Lung (tissue), 11 donors: ENCODE measurements at regions not wholly inside any gene's neighbourhood (a gene's known extent, or its start where the extent isn't known, plus 50 kb on each side); places are given as distances from the start of the nearest gene placed in this dataset.

Source experiments
- ATAC-seq: fragments of 200-7000 bp; cut with Tn5 transposase; one replicate; pipeline ENCODE4 v1.9.1; 2020; ENCODE audit warnings: moderate number of reproducible peaks; ENCODE audit not compliant: insufficient read depth, low FRiP score
- DNase-seq, 3 donors: peaks; one replicate each; pipeline ENCODE4 v3.0.0-alpha.2; 2013 to 2017
- H3K27ac ChIP-seq, 2 donors: one replicate each; pipeline ENCODE4 v1.5.1; 2013; ENCODE audit warnings: mild to moderate bottlenecking in 2 of 2, moderate library complexity in 2 of 2, control low read depth in 1 of 2, inconsistent platforms in 1 of 2, low read depth in 1 of 2, low read length in 1 of 2
- H3K27me3 ChIP-seq, 3 donors: one replicate each; pipeline ENCODE4 v1.5.1; 2013; ENCODE audit warnings: low read length in 2 of 3; ENCODE audit not compliant: control insufficient read depth in 3 of 3, insufficient read depth in 3 of 3
- H3K36me3 ChIP-seq, 4 donors: one replicate each; pipeline ENCODE4 v1.5.1; 2013; ENCODE audit warnings: low read length in 4 of 4, mild to moderate bottlenecking in 1 of 4, moderate library complexity in 1 of 4; ENCODE audit not compliant: control insufficient read depth in 4 of 4, insufficient read depth in 4 of 4
- H3K4me1 ChIP-seq, 5 donors: one replicate each; pipeline ENCODE4 v1.5.1; 2013; ENCODE audit warnings: low read length in 5 of 5, mild to moderate bottlenecking in 2 of 5, moderate library complexity in 1 of 5; ENCODE audit not compliant: control insufficient read depth in 5 of 5, insufficient read depth in 5 of 5
- H3K4me3 ChIP-seq: one replicate; pipeline ENCODE4 v1.5.1; 2013; ENCODE audit warnings: mild to moderate bottlenecking, control low read depth, moderate library complexity
- H3K9ac ChIP-seq, 2 donors: one replicate each; pipeline ENCODE4 v1.5.1; 2013; ENCODE audit warnings: low read length in 2 of 2, control low read depth in 1 of 2; ENCODE audit not compliant: insufficient read depth in 1 of 2
- H3K9me3 ChIP-seq, 4 donors: one replicate each; pipeline ENCODE4 v1.5.1; 2013; ENCODE audit warnings: low read length in 3 of 4, mild to moderate bottlenecking in 1 of 4, moderate library complexity in 1 of 4; ENCODE audit not compliant: control insufficient read depth in 4 of 4, insufficient read depth in 3 of 4
- CTCF ChIP-seq: IDR thresholded peaks from 2 replicates; pipeline ENCODE4 v1.5.1; 2012; ENCODE audit warnings: mild to moderate bottlenecking; ENCODE audit errors: control extremely low read depth, extremely low read depth
- WGBS, 2 donors: extraction: QIAGEN DNeasy Blood & Tissue Kit; methylation state at CpG; one replicate each; pipeline ENCODE4 v1.1.7; 2013; 5-methylcytosine and 5-hydroxymethylcytosine counted together
- donor health status: control.
- donor health status: control.
- donor health status: Bipolar disorder and iron deficiency.
- donor health status: healthy.
- donor health status: DM: yes; HTN: yes; CAD: no.

GRCh38 chr6:37078814-37079213 is 73.4 kb downstream of the FGD2 start:
- H3K9me3 ChIP-seq: no peaks in the 10 kb centered on the region
- ATAC-seq (no peak), DNase-seq (no peak)
- no peaks in the 10 kb centered on the region for H3K36me3 ChIP-seq
- H3K4me3 ChIP-seq: no peak overlapping the region
- 95 to 100% methylated on average over 2 of the region's 2 CpGs for WGBS, 2 donors
- H3K27ac ChIP-seq: no peak overlapping the region
- no peak for TF ChIP-seq CTCF
- H3K9ac ChIP-seq: no peak overlapping the region
- H3K4me1 ChIP-seq: peaks cover 0 to 16% (median 0%) of the 10 kb centered on the region in 5 donors
- no peaks in the 10 kb centered on the region for H3K27me3 ChIP-seq

GRCh38 chr6:37081042-37081607 is 75.7 kb downstream of the FGD2 start:
- Histone ChIP-seq H3K4me3 (no peak overlapping the region), H3K9ac (no peak overlapping the region), H3K27ac (no peak overlapping the region), H3K9me3 (no peaks in the 10 kb centered on the region), H3K4me1 (peaks cover 0 to 16% (median 0%) of the 10 kb centered on the region in 5 donors), H3K27me3 (no peaks in the 10 kb centered on the region), H3K36me3 (no peaks in the 10 kb centered on the region)
- ATAC-seq (no peak), DNase-seq (no peak)
- 82 to 93% methylated on average over 7 of the region's 7 CpGs for WGBS, 2 donors
- TF ChIP-seq CTCF: no peak

GRCh38 chr6:37082390-37083130 is 77.1 kb downstream of the FGD2 start:
- no peak overlapping the region for H3K9ac ChIP-seq
- H3K4me1 ChIP-seq: peaks cover 0 to 12% (median 0%) of the 10 kb centered on the region in 5 donors
- no peaks in the 10 kb centered on the region for H3K9me3 ChIP-seq
- H3K4me3 ChIP-seq: no peak overlapping the region
- no peak overlapping the region for H3K27ac ChIP-seq
- WGBS, 2 donors: 88 to 89% methylated on average over 17 of the region's 17 CpGs
- DNase-seq: no peak
- TF ChIP-seq CTCF: no peak
- ATAC-seq: no peak
- H3K27me3 ChIP-seq: no peaks in the 10 kb centered on the region
- no peaks in the 10 kb centered on the region for H3K36me3 ChIP-seq
